NK-92 treated with Interleukin-12 subunit alpha and Interleukin-12 subunit beta, amount 100 ng/mL, for 24 hours (cell line): ENCODE measurements at regions not wholly inside any gene's neighbourhood (a gene's known extent, or its start where the extent isn't known, plus 50 kb on each side); places are given as distances from the start of the nearest gene placed in this dataset.
"Not testable (repeated sequence)": the region's sequence is repeated elsewhere in the genome, so short reads cannot be mapped to it uniquely, and the experiment has no call there.

Experiments used
- DNase-seq: peaks from one replicate; lab custom pipeline; 2025; lab: John Stamatoyannopoulos, UW

GRCh38 chrX:69431420-69431819 lies 72.7 kb upstream of the NALF2 start:
- DNase-seq, result no peak

- no peak for DNase-seq
These were observed 73.3 kb upstream of the NALF2 start for GRCh38 chrX:69430785-69431184.

- DNase-seq, result no peak
These were observed 74.6 kb upstream of the NALF2 start for GRCh38 chrX:69429339-69430015.

DNA sequence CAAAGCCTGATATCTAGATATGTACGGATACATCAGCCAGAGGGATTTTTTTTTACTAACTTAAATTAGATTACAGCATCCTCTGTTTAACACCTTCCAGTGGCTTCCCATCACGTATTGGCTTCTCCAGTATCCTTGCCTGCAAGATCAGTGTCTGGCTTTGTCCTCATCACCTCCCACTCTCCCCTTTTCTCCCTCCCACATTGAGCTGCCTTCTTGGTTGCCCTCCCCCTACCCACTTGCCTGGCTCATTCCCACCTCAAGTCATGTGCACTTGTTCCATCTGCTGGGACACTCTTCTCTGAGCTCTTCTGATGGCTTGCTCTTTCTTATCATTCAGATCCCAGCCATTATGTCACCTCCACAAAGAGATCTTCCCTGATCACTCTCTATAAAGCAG lies 75.9 kb upstream of the NALF2 start:
- DNase-seq, result no peak

DNA sequence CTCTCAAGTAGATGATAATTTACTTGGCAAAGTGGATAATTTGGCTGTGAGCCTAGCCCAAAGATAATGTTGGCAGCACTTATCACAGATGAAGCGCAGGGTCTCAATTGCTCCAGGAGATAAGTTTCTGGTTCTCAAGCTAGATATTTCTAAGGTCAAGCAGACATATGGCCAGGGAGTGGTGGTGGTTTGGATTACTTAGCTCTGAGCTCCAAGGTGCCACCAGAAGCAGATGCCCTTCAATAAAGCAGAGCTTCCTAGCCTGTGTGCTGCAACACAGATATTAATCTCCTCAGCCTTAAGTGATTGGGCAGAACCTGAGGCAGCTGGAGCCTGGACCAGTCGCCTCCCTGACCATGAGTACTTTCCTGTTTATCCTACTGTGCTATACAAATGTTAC lies 79.2 kb upstream of the NALF2 start:
- no peak for DNase-seq

GRCh38 chrX:69424161-69424560 lies 80.0 kb upstream of the NALF2 start:
- no peak for DNase-seq

- not testable (repeated sequence) for DNase-seq
These were observed 81.9 kb upstream of the NALF2 start for GRCh38 chrX:69422208-69422607.

DNA sequence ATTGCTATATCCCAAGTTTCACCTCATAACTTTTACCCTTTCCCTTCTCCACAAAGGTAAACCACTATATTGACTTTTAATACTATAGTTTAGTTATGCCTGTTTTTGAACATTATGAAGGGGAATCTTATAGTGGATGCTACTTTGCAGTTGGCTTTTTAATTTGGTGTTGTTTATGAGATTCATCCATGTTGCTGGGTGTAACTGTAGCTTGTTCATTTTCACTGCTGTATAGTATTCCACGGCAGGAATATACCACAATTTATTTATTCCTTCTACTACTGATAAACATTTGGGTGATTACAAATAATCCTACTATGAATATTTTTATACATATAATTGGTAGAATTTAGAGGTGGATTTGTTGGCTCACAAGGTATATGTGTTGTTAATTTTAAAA lies 88.4 kb upstream of the NALF2 start:
- DNase-seq, result no peak

- no peak for DNase-seq
These were observed 91.5 kb upstream of the NALF2 start for GRCh38 chrX:69412661-69413060.

DNA sequence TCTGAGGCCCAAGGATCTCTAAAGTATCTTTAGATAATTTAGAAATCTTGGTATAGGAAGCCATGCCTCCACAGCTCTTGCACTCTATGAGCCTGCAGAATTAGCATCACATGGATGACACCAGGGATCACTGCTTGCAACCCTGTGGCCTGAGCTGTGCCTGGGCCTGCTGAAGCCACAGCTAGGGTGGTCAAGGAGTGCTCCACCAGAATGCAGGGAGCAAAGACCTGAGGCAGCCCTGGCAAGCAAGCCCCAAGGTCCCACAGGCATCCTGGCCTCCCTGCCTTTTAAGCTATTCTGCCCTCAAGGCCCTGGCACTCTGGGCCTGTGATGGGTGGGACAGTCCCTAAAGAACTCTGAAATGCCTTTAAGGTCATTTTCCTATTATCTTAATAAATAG lies 105.2 kb upstream of the NALF2 start:
- DNase-seq, result no peak

GRCh38 chrX:69396916-69397315 lies 107.2 kb upstream of the NALF2 start:
- DNase-seq, result no peak

- DNase-seq, result no peak
These were observed 108.8 kb upstream of the NALF2 start for GRCh38 chrX:69395306-69395705.

DNA sequence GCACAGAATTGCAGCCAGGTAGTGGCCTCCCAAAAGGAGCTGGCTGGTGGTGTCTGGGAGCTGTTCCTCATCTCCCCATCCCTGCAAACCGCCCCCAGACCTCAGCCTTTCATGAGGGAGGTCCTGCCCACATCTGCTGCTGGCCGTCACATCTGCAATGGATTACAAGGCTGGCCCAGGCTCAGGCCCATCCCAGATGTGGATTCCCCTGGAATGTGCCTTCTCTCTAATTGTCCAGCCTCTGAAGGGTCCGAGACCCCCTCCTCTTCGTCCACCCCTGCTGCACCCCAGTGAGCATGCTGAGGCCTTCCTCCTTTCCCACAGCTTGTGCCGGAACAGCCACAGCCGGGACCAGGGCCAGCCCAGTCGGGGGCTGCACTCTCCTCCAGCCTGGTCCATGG lies 115.0 kb upstream of the NALF2 start:
- no peak for DNase-seq

DNA sequence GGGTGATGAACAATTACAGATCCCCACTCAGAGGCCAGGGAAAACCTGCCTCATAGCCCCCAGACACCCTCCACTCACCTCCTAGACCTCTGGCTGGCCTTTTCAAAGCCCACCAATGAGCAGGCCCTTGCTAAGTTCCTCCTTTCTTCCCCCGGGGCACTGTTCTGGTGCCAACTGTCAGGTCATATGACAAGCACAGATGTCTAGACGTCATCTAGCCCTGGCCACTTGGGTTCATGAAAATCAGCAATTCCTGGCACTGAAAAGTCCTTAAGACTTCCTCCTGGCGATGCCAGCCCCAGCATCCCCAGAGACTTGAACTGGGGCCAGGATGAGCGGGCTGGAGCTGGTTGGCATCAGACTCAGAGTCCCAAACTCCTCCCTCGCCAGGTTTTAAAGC lies 115.6 kb upstream of the NALF2 start:
- DNase-seq, result no peak

DNA sequence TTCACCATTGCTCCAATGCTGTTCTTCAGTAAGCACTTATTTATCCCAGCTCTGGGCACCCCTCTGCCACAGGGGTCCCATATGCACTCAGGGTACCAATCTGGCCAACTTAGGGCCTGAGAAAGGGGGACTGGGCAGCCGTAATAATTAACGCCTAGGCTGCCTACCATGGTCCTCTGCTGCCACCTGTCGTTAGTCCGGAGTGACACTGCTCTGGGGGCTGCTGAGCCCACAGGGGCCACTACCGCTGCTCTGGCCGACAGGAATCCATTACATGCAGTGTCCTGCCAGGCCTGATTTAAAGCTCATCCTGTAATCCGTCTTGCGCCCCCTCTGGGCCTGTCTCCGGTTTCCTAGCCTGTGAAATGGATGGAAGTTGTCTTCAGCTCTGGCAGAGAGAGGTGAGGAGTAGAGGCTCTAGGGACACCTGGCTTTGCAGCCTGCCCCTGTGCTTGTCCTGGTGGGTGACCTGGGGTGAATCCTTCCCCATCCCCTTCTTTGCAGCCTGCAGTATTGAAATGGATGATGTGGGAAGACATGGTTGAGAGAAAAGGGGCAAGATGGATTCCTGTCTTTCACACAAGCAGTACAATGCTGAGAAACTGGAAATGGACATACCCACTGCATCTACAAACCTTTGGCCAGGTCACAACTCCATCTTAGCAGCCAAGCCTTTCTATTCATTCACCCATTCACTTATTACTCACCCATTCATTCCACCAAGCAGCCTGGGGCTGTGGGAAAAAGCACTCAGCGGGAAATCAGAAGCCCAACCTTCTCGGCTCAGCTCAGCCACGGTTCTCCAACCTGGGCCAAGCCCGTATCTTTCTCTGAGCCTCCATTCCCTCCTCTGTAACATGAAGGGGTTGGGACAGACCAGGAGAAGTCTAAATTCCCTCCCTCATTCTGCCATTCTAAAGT lies 116.3 kb upstream of the NALF2 start:
- no peak for DNase-seq

- no peak for DNase-seq
These were observed 117.4 kb upstream of the NALF2 start for GRCh38 chrX:69386681-69387080.

DNA sequence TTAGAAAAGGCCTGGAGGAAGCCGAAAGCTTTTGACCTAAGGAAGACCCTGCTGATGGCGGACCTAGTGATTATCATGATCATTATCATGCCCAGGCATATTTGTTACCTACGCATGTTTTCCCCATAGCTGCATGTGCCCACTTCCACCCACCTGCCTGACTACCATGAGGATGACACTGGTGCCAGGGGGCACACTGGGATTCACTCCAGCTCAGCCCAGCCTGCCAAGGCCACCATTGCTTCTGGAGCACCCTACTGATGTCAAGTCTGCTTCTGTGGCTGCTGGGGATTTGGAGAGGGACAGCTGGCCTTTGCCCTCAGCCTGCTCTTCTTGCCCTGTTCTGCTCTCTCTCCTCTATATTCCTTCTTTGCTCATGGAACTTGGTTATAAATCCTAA lies 124.7 kb upstream of the NALF2 start:
- no peak for DNase-seq

DNA sequence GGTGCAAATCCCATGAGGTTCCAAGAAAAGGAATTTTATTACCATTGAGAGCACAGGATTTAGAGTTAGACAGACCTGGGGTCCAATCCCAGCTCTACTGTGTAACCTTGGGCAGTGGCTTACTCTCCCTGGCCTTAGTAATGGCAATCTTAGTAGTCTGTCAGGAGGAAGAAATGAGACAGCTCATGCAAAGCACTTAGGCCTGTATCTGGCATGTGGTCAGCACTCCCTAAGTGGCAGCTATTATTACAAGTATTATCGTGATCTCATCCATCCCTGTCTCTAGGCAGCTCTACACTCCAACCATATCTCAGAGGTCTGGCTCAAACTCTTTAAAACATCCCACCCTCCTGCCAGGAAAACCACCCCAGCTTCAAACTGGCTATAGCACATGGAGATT lies 129.6 kb upstream of the NALF2 start:
- no peak for DNase-seq

DNA sequence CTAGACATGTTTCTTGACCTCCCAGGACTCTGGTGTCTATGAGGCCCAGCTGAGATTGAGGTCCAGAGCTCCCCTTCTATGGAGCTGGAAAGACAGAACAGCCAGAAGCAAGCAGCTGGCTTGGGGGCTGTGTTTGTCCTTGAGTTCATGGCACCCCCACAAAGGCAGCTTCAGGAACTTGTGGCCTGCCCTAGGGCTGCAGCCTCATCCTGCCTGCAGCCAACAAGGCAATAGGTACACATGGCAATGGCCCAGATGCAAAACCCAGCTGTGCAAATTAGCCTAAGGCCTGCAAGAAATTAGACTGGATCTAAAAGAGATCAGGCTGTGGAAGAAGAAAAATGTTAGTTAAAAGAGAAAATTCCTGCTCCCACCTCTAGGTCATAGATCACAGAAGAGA lies 131.7 kb upstream of the NALF2 start:
- no peak for DNase-seq

- DNase-seq, result no peak
These were observed 133.0 kb upstream of the NALF2 start for GRCh38 chrX:69371159-69371558.

DNA sequence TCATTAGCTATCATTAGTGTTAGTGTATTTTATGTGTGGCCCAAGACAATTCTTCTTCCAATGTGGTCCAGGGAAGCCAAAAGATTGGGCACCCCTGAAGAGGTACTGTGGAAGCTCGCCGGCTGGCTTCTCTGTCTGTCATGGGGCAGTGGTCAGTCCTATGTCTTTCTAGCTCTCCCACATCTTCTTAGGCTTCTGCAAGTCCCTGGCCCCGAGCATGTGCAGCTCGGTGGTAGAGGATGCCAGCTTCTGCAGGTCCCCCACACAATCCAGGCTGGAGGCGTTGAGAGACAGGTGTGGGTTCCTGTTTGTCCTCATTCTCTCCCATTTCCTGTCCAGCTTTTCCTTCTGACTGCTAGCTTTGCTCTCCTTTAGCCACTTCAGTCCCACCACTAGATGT lies 134.1 kb upstream of the NALF2 start:
- no peak for DNase-seq

DNA sequence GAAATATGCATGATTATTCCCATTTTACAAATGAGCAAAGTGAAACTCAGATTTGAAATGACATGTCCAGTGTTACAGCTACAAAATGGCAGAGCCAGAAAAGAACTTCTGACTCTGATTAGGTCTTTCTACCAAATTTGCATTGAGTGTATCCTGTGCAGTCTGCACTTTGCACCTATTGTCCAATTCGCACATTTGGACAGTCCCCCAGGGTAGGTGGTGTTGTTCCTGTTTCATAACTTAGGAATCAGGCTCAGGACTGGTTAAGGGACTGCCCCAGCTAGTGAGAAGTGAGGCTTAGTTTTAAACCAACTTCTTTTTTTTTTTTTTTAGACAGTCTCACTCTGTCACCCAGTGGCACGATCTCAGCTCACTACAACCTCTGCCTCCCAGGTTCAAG lies 137.9 kb upstream of the NALF2 start:
- DNase-seq, result no peak

- DNase-seq, result no peak
These were observed 138.4 kb upstream of the NALF2 start for GRCh38 chrX:69365755-69366154.

DNA sequence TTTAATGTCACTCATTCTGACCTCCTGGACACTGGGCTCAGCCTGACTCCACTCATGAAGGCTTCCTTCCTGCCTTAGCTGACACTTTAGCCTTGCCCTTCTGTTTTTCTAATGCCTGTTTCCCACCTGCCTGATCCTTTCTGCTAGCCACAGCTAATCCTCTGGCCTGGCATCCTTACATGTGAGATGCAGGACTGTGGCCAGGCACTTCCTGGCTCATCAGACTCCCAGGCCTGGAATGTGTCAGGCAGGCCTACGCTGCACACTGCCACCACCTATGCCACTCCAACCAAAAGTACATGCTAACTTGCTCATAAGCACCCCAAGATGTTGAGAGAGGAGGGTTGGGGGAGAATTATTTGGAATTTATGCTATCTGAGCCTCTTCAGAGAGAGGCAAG lies 138.8 kb upstream of the NALF2 start:
- no peak for DNase-seq
